Glutamatergic neuron (in vitro differentiated cells): ENCODE measurements at regions not wholly inside any gene's neighbourhood (a gene's known extent, or its start where the extent isn't known, plus 50 kb on each side); places are given as distances from the start of the nearest gene placed in this dataset.
A peak's percentile ranks its signal among the peaks of the same experiment; 100 is the strongest.

Experiments used
- DNase-seq: peaks from one replicate; pipeline ENCODE4 v3.0.0; 2022
- H3K27ac Mint-ChIP-seq: one replicate; pipeline ENCODE4 v1.8.0; 2020; ENCODE audit warnings: mild to moderate bottlenecking, mixed read lengths, inconsistent platforms; ENCODE audit not compliant: unreplicated experiment
- H3K27me3 Mint-ChIP-seq: one replicate; pipeline ENCODE4 v1.8.0; 2020; ENCODE audit warnings: mild to moderate bottlenecking, moderate library complexity, mixed read lengths, inconsistent platforms; ENCODE audit not compliant: unreplicated experiment
- H3K36me3 Mint-ChIP-seq: one replicate; pipeline ENCODE4 v1.8.0; 2020; ENCODE audit warnings: mild to moderate bottlenecking, mixed read lengths, inconsistent platforms; ENCODE audit not compliant: unreplicated experiment
- H3K4me1 Mint-ChIP-seq: one replicate; pipeline ENCODE4 v1.8.0; 2020; ENCODE audit warnings: mild to moderate bottlenecking, low read depth, mixed read lengths, inconsistent platforms; ENCODE audit not compliant: unreplicated experiment
- H3K4me3 Mint-ChIP-seq: one replicate; pipeline ENCODE4 v1.8.0; 2020; ENCODE audit warnings: mild to moderate bottlenecking, mixed read lengths, inconsistent platforms; ENCODE audit not compliant: unreplicated experiment
- H3K9me3 Mint-ChIP-seq: one replicate; pipeline ENCODE4 v1.8.0; 2020; ENCODE audit warnings: mild to moderate bottlenecking, moderate library complexity, mixed read lengths, inconsistent platforms; ENCODE audit not compliant: unreplicated experiment
- CTCF ChIP-seq: fragments of 200-600 bp; sonication (generic); IDR thresholded peaks from one replicate; pipeline ENCODE4 v1.5.0; 2021; ENCODE audit not compliant: partially characterized antibody, unreplicated experiment

DNA sequence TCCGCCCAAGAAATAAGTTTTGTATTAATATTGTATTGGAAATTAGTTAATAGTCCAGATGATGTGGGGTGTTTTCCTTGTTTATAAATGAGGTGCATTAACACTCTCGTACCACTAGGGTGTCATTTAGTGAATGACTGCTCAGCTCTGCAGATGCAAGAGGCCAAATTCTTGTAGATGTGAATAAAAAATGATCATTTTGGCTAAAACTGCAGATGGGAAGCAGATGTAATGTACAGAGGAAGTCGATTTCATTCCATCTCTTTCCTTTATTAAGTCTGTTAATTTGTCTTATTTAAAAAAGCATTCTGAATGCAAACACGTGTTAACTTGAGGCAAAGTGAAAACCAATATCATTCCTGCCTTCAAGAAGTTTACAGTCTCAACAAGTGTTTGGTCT is 108.1 kb downstream of the DHX15 start:
- no peak for DNase-seq
- no peaks in the 10 kb centered on the region for H3K36me3 Mint-ChIP-seq
- H3K4me3 Mint-ChIP-seq = peak overlapping the region; percentile 62
- peak overlapping the region; percentile 75 for H3K27ac Mint-ChIP-seq
- TF ChIP-seq CTCF = peak; percentile 87
- peaks cover 39% of the 10 kb centered on the region for H3K4me1 Mint-ChIP-seq
- H3K27me3 Mint-ChIP-seq = peaks cover 20% of the 10 kb centered on the region
- peaks cover 20% of the 10 kb centered on the region for H3K9me3 Mint-ChIP-seq

GRCh38 chr4:24475756-24476155 is 108.6 kb downstream of the DHX15 start:
- H3K9me3 Mint-ChIP-seq = peaks cover 22% of the 10 kb centered on the region
- H3K27ac Mint-ChIP-seq = peak overlapping the region; percentile 75
- peak; percentile 58 for DNase-seq
- peaks cover 23% of the 10 kb centered on the region for H3K27me3 Mint-ChIP-seq
- no peaks in the 10 kb centered on the region for H3K36me3 Mint-ChIP-seq
- no peak for TF ChIP-seq CTCF
- H3K4me3 Mint-ChIP-seq = peak overlapping the region; percentile 62
- peaks cover 39% of the 10 kb centered on the region for H3K4me1 Mint-ChIP-seq

- DNase-seq = no peak
- Mint-ChIP-seq H3K27me3 (peaks cover 25% of the 10 kb centered on the region), H3K27ac (peak overlapping the region; percentile 71), H3K4me1 (peaks cover 49% of the 10 kb centered on the region), H3K4me3 (peak overlapping the region; percentile 87), H3K36me3 (no peaks in the 10 kb centered on the region), H3K9me3 (peaks cover 32% of the 10 kb centered on the region)
- peak; percentile 12 for TF ChIP-seq CTCF
Measured at GRCh38 chr4:24473309-24473721, 111.0 kb downstream of the DHX15 start.

- peaks cover 32% of the 10 kb centered on the region for H3K9me3 Mint-ChIP-seq
- peak; percentile 92 for DNase-seq
- peaks cover 45% of the 10 kb centered on the region for H3K4me1 Mint-ChIP-seq
- TF ChIP-seq CTCF = peak; percentile 94
- H3K27me3 Mint-ChIP-seq = peaks cover 25% of the 10 kb centered on the region
- H3K4me3 Mint-ChIP-seq = peak overlapping the region; percentile 93
- H3K27ac Mint-ChIP-seq = peak overlapping the region; percentile 90
- no peaks in the 10 kb centered on the region for H3K36me3 Mint-ChIP-seq
Measured at GRCh38 chr4:24472514-24473308, 111.6 kb downstream of the DHX15 start.

- DNase-seq = no peak
- Mint-ChIP-seq H3K27me3 (peaks cover 21% of the 10 kb centered on the region), H3K36me3 (no peaks in the 10 kb centered on the region)
Measured at GRCh38 chr4:24472161-24472510, 112.2 kb downstream of the DHX15 start.

More at GRCh38 chr4:24472161-24472510, 112.2 kb downstream of the DHX15 start:
- Mint-ChIP-seq H3K4me3 (peak overlapping the region; percentile 93), H3K27ac (peak overlapping the region; percentile 90), H3K9me3 (peaks cover 28% of the 10 kb centered on the region), H3K4me1 (peaks cover 40% of the 10 kb centered on the region)
- TF ChIP-seq CTCF = no peak
